OCI-LY1 (cell line): ENCODE measurements at regions not wholly inside any gene's neighbourhood (a gene's known extent, or its start where the extent isn't known, plus 50 kb on each side); places are given as distances from the start of the nearest gene placed in this dataset.

Experiments used
- H2AFZ ChIP-seq: fragments of 200-600 bp; sonication (generic), shearing (Covaris generic); 2 replicates; pipeline ENCODE4 v1.6.0; 2014; ENCODE audit warnings: antibody characterized with exemption, mild to moderate bottlenecking, low read length
- H3F3A ChIP-seq: fragments of 200-600 bp; sonication (generic), shearing (Covaris generic); 2 replicates; pipeline ENCODE4 v1.6.0; 2014; ENCODE audit warnings: mild to moderate bottlenecking, antibody characterized with exemption, low read length, moderate library complexity; ENCODE audit not compliant: insufficient read depth
- H3K27ac ChIP-seq: fragments of 200-600 bp; sonication (generic); 2 replicates; pipeline ENCODE4 v1.5.1; 2014; ENCODE audit warnings: low read length, mixed run types, mild to moderate bottlenecking, low read depth; ENCODE audit not compliant: poor library complexity, severe bottlenecking
- H3K27me3 ChIP-seq: fragments of 200-600 bp; sonication (generic); 2 replicates; pipeline ENCODE4 v1.6.0; 2014; ENCODE audit warnings: antibody characterized with exemption, mild to moderate bottlenecking, low read length, moderate library complexity; ENCODE audit not compliant: insufficient read depth
- H3K36me3 ChIP-seq: fragments of 200-600 bp; sonication (generic); 2 replicates; pipeline ENCODE4 v1.6.1; 2014; ENCODE audit warnings: mild to moderate bottlenecking, antibody characterized with exemption, low read length, moderate library complexity, mixed read lengths; ENCODE audit not compliant: insufficient read depth
- H3K4me1 ChIP-seq: fragments of 200-600 bp; sonication (generic); 2 replicates; pipeline ENCODE4 v1.5.1; 2014; ENCODE audit warnings: mild to moderate bottlenecking, low read length, moderate library complexity; ENCODE audit not compliant: insufficient read depth, severe bottlenecking
- H3K4me2 ChIP-seq: fragments of 200-600 bp; sonication (generic), shearing (Covaris generic); 2 replicates; pipeline ENCODE4 v1.6.1; 2014; ENCODE audit warnings: low read length
- H3K4me3 ChIP-seq: fragments of 200-600 bp; sonication (generic); 2 replicates; pipeline ENCODE4 v1.5.1; 2014; ENCODE audit warnings: low read length, low read depth, mild to moderate bottlenecking, mixed read lengths; ENCODE audit not compliant: poor library complexity, severe bottlenecking
- H3K79me2 ChIP-seq: fragments of 200-600 bp; shearing (Covaris generic); 2 replicates; pipeline ENCODE4 v1.6.1; 2016; ENCODE audit warnings: mixed run types, low read length, mixed read lengths; ENCODE audit not compliant: insufficient read depth
- H3K9ac ChIP-seq: fragments of 200-600 bp; sonication (generic), shearing (Covaris generic); 2 replicates; pipeline ENCODE4 v1.6.1; 2014; ENCODE audit warnings: mild to moderate bottlenecking, low read length, mixed read lengths
- H3K9me2 ChIP-seq: fragments of 200-600 bp; sonication (generic), shearing (Covaris generic); 2 replicates; pipeline ENCODE4 v1.6.1; 2014; ENCODE audit warnings: low read depth, mild to moderate bottlenecking, low read length, mixed read lengths
- H3K9me3 ChIP-seq: fragments of 200-600 bp; shearing (Covaris generic); 2 replicates; pipeline ENCODE4 v1.6.1; 2014; ENCODE audit warnings: low read length, mixed read lengths
- H4K20me1 ChIP-seq: fragments of 200-600 bp; sonication (generic), shearing (Covaris generic); 2 replicates; pipeline ENCODE4 v1.6.0; 2016; ENCODE audit warnings: mild to moderate bottlenecking, low read length; ENCODE audit not compliant: insufficient read depth
- CTCF ChIP-seq: fragments of 200-600 bp; sonication (generic), shearing (Covaris generic); IDR thresholded peaks from 2 replicates; pipeline ENCODE4 v1.5.1; 2017; ENCODE audit warnings: mild to moderate bottlenecking, antibody characterized with exemption, low read length, moderate library complexity, mixed read lengths
- EZH2 ChIP-seq: fragments of 200-600 bp; sonication (generic), shearing (Covaris generic); IDR thresholded peaks from 2 replicates; pipeline ENCODE4 v1.8.0; 2017; ENCODE audit warnings: borderline replicate concordance, mixed run types, mild to moderate bottlenecking, antibody characterized with exemption, low read length, moderate library complexity, mixed read lengths

GRCh38 chr15:87155771-87156170 is 1076.1 kb downstream of the AGBL1 start:
- Histone ChIP-seq H3K4me1 (no peaks in the 10 kb centered on the region), H3K79me2 (no peaks in the 10 kb centered on the region), H3F3A (no peaks in the 10 kb centered on the region), H4K20me1 (no peaks in the 10 kb centered on the region), H3K36me3 (no peaks in the 10 kb centered on the region), H3K27ac (no peak overlapping the region), H2AFZ (no peak overlapping the region), H3K27me3 (no peaks in the 10 kb centered on the region), H3K4me3 (no peak overlapping the region), H3K9me2 (no peaks in the 10 kb centered on the region), H3K4me2 (no peak overlapping the region), H3K9me3 (no peaks in the 10 kb centered on the region), H3K9ac (no peak overlapping the region)
- TF ChIP-seq EZH2 (no peak), CTCF (no peak)

- H3K27me3 ChIP-seq = no peaks in the 10 kb centered on the region
- H3K4me3 ChIP-seq = no peak overlapping the region
- H3K36me3 ChIP-seq = no peaks in the 10 kb centered on the region
- no peak overlapping the region for H3K27ac ChIP-seq
- TF ChIP-seq CTCF (no peak), EZH2 (no peak)
- H4K20me1 ChIP-seq = no peaks in the 10 kb centered on the region
- H3K9me2 ChIP-seq = no peaks in the 10 kb centered on the region
- H3K9me3 ChIP-seq = no peaks in the 10 kb centered on the region
- H3F3A ChIP-seq = no peaks in the 10 kb centered on the region
- H3K9ac ChIP-seq = no peak overlapping the region
- no peak overlapping the region for H2AFZ ChIP-seq
- H3K4me2 ChIP-seq = no peak overlapping the region
- no peaks in the 10 kb centered on the region for H3K79me2 ChIP-seq
- H3K4me1 ChIP-seq = no peaks in the 10 kb centered on the region
Measured at GRCh38 chr15:87154761-87155160, 1075.1 kb downstream of the AGBL1 start.

- no peaks in the 10 kb centered on the region for H4K20me1 ChIP-seq
- H3K36me3 ChIP-seq = no peaks in the 10 kb centered on the region
Measured at GRCh38 chr15:87151202-87151748, 1071.6 kb downstream of the AGBL1 start.

More at GRCh38 chr15:87151202-87151748, 1071.6 kb downstream of the AGBL1 start:
- H3K9me3 ChIP-seq = no peaks in the 10 kb centered on the region
- TF ChIP-seq CTCF (no peak), EZH2 (no peak)
- no peak overlapping the region for H3K4me2 ChIP-seq
- no peaks in the 10 kb centered on the region for H3K4me1 ChIP-seq
- no peak overlapping the region for H3K9ac ChIP-seq
- no peaks in the 10 kb centered on the region for H3K79me2 ChIP-seq
- H3K9me2 ChIP-seq = no peaks in the 10 kb centered on the region
- H3K27me3 ChIP-seq = no peaks in the 10 kb centered on the region
- H3F3A ChIP-seq = no peaks in the 10 kb centered on the region
- no peak overlapping the region for H2AFZ ChIP-seq
- no peak overlapping the region for H3K27ac ChIP-seq
- H3K4me3 ChIP-seq = no peak overlapping the region
